ENCODE measurements at regions not wholly inside any gene's neighbourhood (a gene's known extent, or its start where the extent isn't known, plus 50 kb on each side); places are given as distances from the start of the nearest gene placed in this dataset.
A peak's percentile ranks its signal among the peaks of the same experiment; 100 is the strongest.
"Not testable (repeated sequence)": the region's sequence is repeated elsewhere in the genome, so short reads cannot be mapped to it uniquely, and the experiment has no call there.

GRCh38 chr2:14828223-14828622 lies 195.7 kb downstream of the LRATD1 start:
- no peak for DNase-seq (ENCODE audit: low read depth)

DNA sequence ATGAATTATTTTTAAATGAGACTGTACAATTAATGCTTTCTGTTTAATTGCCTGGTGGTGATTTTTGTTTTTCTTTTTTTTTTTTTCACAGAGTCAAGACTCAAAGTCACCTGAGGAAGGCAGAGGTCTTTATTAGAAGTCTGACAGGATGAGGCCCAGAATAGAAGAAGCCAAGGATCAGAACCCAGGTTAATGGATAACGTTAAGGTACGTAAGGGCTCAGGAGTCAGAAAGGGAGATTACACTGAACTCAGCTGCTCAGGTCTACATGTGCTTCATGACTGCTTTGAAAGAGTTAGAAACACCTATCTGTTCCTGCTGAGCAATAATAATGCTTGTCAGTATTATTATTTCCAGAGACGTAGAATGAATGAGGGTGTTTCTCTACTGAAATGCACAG lies 196.5 kb downstream of the LRATD1 start:
- DNase-seq (ENCODE audit: low read depth): no peak

DNA sequence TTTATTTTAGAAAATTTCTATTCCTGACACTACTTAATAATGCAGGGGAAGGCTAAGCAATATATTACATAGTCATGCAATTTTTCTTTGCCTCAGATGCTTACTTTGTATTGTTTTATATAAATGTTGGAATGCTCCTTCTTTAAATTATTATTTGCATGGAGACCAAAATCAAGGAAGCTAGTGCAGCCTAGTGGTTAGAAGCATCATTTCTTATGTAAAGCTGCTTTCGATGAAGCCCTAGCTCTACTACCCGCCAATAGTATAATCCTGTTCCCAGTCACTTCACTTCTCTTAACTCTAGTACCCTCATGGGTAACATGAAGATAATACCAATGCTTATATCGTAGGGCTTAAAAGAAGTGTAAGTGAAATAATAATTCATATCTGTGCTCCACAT lies 198.9 kb downstream of the LRATD1 start:
- no peak for DNase-seq (ENCODE audit: low read depth)

- no peak for DNase-seq (ENCODE audit: low read depth)
Observed at GRCh38 chr2:14843507-14844204, 211.1 kb downstream of the LRATD1 start.

- no peak for DNase-seq (ENCODE audit: low read depth)
Observed at GRCh38 chr2:14855751-14856150, 223.2 kb downstream of the LRATD1 start.

- no peak for DNase-seq (ENCODE audit: low read depth)
Observed at GRCh38 chr2:14861181-14861580, 228.7 kb downstream of the LRATD1 start.

GRCh38 chr2:14866736-14867352 lies 234.3 kb downstream of the LRATD1 start:
- DNase-seq (ENCODE audit: low read depth): no peak

DNA sequence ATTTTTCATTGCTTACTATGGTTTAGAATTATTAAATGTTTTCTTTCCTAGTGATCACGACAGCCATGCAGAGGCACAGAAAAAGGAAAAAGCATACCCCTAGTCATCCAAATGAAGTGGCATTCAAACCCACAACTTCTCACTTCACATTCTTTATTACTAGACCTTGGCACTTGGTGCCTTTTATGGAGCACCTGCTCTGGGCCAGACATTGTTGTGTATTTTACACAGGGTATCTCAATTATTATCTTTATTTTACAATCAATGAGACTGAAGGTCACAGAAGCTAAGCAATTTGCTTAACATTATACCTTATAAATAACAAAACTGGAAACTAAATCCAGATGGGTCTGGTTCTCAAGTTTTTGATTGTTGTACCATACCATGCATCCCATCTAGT lies 235.3 kb downstream of the LRATD1 start:
- DNase-seq (ENCODE audit: low read depth): no peak

DNA sequence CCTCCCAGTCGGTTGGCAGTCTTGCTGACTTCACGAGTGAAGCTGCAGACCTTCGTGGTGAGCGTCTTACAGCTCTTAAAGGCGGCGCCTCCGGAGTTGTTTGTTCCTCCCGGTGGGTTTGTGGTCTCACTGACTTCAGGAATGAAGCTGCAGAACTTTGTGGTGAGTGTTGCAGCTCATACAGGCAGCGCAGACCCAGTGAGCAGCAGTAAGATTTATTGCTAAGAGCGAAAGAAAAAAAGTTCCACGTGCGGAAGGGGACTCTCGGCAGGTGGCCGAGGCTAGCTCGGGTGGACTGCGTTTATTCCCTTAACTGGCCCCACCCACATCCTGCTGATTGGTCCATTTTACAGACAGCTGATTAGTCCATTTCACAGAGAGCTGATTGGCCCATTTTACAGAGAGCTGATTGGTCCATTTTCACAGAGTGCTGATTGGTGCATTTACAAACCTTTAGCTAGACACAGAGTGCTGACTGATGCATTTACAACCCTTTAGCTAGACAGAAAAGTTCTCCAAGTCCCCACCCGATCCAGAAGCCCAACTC lies 240.3 kb downstream of the LRATD1 start:
- no peak for DNase-seq (ENCODE audit: low read depth)

DNA sequence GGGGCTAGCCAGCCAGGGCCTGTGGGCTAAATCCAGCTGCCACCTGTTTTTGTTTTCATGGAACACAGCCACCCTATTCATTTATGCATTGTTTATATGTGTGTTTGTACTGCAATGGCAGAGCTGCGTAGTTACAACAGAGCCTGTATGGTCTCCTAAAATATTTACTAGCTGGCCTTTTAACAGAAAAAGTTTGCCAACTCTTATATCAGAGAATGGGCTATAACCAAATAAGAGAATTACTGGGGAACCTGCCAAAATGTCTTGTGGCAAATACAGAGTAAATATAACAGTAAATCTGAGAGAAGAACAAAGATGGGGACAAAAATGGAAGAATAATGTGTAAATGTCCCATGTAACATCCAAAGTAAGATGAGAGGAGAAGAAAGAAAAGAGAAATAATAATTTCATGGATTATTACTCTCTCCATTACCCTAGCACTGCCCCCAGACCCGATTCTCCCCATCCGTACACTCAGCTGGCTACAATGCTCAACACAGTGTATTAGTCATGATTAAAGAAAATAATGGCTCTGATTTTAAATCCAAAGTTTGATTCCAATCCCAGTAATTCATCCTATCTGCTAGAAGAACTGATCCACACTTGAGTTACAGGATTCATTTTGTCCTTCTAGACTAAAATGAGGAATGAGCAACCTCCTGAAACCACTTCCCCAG lies 249.3 kb downstream of the LRATD1 start:
- no peak for DNase-seq (ENCODE audit: low read depth)

- no peak for DNase-seq (ENCODE audit: low read depth)
Observed at GRCh38 chr2:14884651-14885050, 252.1 kb downstream of the LRATD1 start.

DNA sequence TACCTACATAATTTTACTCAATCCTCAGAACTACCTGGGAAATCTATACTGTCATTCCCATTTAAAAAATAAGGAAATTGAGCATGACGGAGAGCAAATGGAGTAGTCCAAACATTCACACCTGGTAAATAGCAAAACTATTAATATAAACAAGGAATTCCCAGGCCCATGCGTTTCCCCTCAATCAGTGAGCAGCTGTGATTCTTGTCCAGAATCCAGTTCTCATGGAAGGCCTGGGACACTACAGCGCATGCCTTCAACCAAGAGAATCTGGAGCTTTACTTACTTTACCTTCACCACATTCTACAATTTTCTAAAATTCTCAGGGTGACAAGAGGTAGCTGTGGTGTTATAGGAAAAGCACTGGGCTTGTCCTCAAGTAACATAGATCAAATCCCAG lies 259.0 kb downstream of the LRATD1 start:
- no peak for DNase-seq (ENCODE audit: low read depth)

- DNase-seq (ENCODE audit: low read depth): no peak
Observed at GRCh38 chr2:14896330-14897030, 264.0 kb downstream of the LRATD1 start.

GRCh38 chr2:14899621-14900414 lies 267.3 kb downstream of the LRATD1 start:
- DNase-seq (ENCODE audit: low read depth): no peak

DNA sequence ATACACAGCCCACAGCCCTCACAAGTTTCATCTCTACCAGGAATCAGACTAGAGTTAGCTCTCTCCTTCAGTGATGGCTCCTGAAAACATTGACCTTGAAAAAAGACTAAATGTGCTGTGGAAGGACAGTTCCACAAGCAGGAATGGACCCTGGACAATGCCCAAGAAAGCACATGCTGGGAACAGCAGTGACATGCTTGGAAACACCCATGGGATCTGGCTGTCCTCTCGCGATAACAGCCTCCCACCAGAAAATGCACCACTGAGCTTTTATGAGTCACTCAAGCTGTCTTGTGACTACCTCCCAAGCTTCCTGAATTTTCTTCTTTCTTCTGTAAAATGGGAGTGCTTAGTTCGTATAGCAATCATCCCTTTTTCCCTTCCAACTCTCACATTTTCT lies 269.2 kb downstream of the LRATD1 start:
- DNase-seq (ENCODE audit: low read depth): no peak

DNA sequence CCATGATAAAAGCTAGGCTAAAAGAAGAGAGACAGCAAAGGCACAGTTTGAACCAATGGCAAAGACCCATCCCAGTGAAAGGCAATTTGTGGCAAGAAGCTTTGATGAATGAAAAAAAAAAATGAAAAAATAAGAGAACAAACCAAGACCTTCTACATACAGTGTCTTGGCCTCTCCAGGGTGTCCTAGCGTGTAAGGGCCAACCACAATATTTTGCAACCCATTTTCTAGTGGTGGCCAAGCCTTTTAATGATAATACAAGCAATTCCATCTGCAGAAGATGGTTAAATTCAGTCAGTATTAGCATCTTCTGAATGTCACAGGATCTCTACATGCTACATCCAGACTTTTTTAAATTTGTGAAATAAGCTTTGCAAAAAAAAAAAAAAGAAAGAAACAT lies 270.4 kb downstream of the LRATD1 start:
- DNase-seq (ENCODE audit: low read depth): no peak

DNA sequence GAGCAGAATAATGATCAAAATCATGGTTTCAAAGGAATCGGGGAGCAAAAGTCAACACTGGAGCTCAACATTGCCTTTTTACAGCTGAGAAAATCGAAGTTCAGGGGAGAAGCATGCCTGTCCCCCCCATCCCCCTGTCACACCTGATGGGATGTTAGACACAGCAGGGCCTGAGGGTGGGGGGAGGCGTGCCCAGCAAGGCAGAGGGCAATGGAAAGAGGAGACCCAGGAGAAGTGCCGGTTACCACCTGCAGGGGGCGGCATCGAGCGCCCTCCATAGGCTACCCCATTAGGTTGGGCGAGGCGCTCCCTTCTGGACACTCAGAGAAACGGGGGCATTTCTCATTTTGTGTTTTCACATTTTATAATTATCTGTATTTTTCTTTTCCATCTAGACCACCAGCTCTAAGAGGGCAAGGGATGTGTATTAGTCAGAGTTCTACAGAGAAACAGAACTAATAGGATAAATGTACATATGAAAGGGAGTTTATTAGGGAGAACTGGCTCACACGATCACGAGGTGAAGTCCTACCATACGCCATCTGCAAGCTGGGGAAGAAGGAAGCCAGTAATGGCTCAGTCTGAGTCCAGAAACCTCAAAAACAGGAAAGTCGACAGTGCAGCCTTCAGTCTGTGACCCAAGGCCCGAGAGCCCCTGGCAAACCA lies 271.3 kb downstream of the LRATD1 start:
- DNase-seq (ENCODE audit: low read depth): peak; percentile 11

DNA sequence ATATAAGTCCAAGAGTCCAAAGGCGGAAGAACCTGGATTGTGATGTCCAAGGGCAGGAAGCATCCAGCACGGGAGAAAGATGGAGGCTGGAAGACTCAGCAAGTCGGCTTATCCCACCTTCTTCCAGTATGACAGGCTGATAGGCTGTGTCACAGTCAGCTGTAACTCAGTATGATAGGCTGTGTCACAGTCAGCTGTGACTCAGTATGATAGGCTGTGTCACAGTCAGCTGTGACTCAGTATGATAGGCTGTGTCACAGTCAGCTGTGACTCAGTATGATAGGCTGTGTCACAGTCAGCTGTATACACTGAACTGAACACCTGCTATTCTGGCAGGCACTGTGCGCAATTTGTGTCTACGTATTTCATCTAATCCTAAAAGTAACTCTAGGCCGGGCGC lies 271.9 kb downstream of the LRATD1 start:
- not testable (repeated sequence) for DNase-seq (ENCODE audit: low read depth)

DNA sequence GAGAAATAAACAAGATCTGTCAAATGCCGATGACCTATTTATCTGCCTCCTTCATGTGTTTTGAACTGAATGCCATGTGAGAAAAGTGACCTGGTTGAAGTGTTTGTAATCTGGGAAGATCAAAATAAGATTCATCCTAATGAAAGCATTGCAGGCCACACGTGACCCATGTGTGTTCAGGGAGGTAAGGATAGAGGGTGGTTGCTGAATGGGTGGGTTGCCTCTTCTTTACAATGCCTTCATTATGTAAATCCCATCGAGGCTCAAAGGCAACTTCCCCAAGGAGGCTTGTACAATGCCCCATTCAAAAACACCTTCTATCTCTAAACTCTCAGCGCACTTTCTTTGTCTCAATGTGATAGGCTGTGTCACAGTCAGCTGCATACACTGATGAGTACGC lies 273.1 kb downstream of the LRATD1 start:
- DNase-seq (ENCODE audit: low read depth): no peak

DNA sequence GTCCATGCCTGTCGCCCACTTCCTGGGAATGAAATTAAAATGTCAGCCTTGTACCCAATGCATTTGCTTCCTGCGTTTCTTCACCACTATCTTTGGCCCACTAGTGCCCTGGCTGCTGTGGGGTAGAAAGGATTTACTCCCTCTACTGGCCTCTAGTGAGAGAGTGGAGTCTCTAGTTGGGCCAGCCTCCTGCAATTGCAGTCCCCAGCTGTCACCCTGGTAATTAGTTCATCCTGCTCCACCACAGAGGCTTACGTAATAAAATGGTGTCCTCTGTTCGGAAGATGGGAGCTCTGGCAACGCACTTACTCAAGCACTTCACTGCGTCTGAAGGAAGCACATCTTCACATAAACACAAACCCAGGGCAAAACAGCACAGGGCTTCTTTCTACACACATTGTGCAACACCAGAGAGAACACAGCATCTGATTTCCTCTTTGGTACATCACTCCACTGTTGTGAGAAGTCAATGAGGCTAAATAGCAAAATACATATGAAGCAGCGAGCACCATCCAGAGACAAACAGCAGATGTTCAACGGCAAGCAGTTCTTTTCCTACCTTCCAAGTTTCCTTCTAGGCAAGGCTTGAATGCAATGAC lies 274.6 kb downstream of the LRATD1 start:
- DNase-seq (ENCODE audit: low read depth): no peak

- DNase-seq (ENCODE audit: low read depth): no peak
Observed at GRCh38 chr2:14909795-14910194, 277.3 kb downstream of the LRATD1 start.
